ENCODE measurements at regions not wholly inside any gene's neighbourhood (a gene's known extent, or its start where the extent isn't known, plus 50 kb on each side); places are given as distances from the start of the nearest gene placed in this dataset.

DNA sequence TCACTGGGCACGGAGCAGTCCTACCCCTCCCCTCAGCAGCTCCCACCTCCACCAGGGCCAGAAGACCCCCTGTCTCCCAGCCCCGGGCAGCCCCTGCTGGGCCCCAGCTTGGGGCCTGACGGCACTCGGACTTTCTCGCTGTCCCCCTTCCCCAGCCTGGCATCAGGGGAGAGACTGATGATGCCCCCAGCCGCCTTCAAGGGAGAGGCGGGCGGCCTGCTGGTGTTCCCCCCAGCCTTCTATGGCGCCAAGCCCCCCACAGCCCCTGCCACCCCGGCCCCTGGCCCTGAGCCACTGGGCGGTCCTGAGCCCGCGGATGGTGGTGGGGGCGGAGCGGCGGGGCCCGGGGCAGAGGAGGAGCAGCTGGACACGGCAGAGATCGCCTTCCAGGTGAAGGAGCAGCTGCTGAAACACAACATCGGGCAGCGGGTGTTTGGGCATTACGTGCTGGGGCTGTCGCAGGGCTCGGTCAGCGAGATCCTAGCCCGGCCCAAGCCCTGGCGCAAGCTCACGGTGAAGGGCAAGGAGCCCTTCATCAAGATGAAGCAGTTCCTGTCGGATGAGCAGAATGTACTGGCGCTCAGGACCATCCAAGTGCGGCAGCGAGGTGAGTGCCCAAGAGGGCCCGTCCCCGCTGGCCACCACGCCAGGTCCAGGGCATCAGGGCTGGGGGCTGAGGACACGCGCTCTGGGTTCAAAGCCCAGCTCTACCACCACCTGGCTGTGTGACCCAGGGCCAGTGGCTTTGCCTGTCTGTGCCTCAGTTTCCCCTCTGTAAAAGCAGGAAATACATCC, 58.6 kb downstream of the PHETA1 start:
- no peak for FAIRE-seq
- Histone ChIP-seq H3K4me1 (no peaks in the 10 kb centered on the region), H3K4me3 (no peak overlapping the region), H3K4me2 (no peak overlapping the region), H3K27ac (no peak overlapping the region), H3K9me3 (peaks cover 26% of the 10 kb centered on the region)
- whole genome bisulfite sequencing (ENCODE audit: missing lambda C conversion rate), result 72% methylated on average over 14 of the region's 37 CpGs
- ChIA-PET POLR2A (no interaction called here), CTCF (interaction anchor here (0.7 to 18.2 kb wide), 4 partner anchors 9 to 879 kb away, joined by 3 to 170 read pairs (median 3); no protein-coding TSS in a partner anchor)
- TF ChIP-seq, protein P1, sequence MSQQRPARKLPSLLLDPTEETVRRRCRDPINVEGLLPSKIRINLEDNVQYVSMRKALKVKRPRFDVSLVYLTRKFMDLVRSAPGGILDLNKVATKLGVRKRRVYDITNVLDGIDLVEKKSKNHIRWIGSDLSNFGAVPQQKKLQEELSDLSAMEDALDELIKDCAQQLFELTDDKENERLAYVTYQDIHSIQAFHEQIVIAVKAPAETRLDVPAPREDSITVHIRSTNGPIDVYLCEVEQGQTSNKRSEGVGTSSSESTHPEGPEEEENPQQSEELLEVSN (IDR thresholded peaks at IDR 0.05; ENCODE audit: borderline replicate concordance, low read depth), result no peak
- TF ChIP-seq BCL3 (IDR thresholded peaks at IDR 0.05), result no peak
- DNase-seq (ENCODE audit: low read depth in 1 of 2, low spot score in 1 of 2), result no peak
- ATAC-seq, result no peak; a peak in 1 of 6 replicates

- no peak overlapping the region for H3K4me3 ChIP-seq
- peaks cover 33% of the 10 kb centered on the region for H3K9me3 ChIP-seq
- CTCF ChIA-PET, result interaction anchor here (0.7 to 18.2 kb wide), 4 partner anchors 9 to 878 kb away, joined by 3 to 170 read pairs (median 3); no protein-coding TSS in a partner anchor
- no peak for DNase-seq (ENCODE audit: low read depth in 1 of 2, low spot score in 1 of 2)
- H3K27ac ChIP-seq, result no peak overlapping the region
- ATAC-seq, result no peak
- no peak overlapping the region for H3K4me2 ChIP-seq
- POLR2A ChIA-PET, result no interaction called here
- 17% methylated on average over 3 of the region's 3 CpGs for WGBS (ENCODE audit: missing lambda C conversion rate)
- no peak for FAIRE-seq
- TF ChIP-seq HDAC2 (IDR thresholded peaks at IDR 0.05) (no peak), ELK1 (IDR thresholded peaks at IDR 0.05; ENCODE audit: low read depth, low read length) (no peak), BCL3 (IDR thresholded peaks at IDR 0.05) (no peak), USF2 (IDR thresholded peaks at IDR 0.05) (no peak), SMC3 (IDR thresholded peaks at IDR 0.05) (no peak), HEYL (CRISPR knock-in tag; IDR thresholded peaks at IDR 0.05) (no peak), CHD2 (IDR thresholded peaks at IDR 0.05; ENCODE audit: low read length, partially characterized antibody) (no peak), ZNF302 (CRISPR knock-in tag; IDR thresholded peaks at IDR 0.05) (no peak), EHMT2 (IDR thresholded peaks at IDR 0.05; ENCODE audit: low read depth) (no peak), MAZ (IDR thresholded peaks at IDR 0.05; ENCODE audit: borderline replicate concordance, low read depth, low read length) (no peak), HOXB5 (CRISPR knock-in tag; IDR thresholded peaks at IDR 0.05) (no peak), SREBF2 (IDR thresholded peaks at IDR 0.05) (no peak), RCOR1 (IDR thresholded peaks at IDR 0.05; ENCODE audit: low read depth, low read length) (no peak), PHF8 (IDR thresholded peaks at IDR 0.05; ENCODE audit: borderline replicate concordance, low read depth) (no peak)
- H3K4me1 ChIP-seq, result no peaks in the 10 kb centered on the region
These were observed 59.3 kb downstream of the PHETA1 start for GRCh38 chr12:111309584-111309983.

GRCh38 chr12:111308473-111308872, 60.4 kb downstream of the PHETA1 start:
- no peak overlapping the region for H3K4me3 ChIP-seq
- FAIRE-seq (no peak), DNase-seq (ENCODE audit: low read depth in 1 of 2, low spot score in 1 of 2) (no peak), ATAC-seq (no peak)
- no peaks in the 10 kb centered on the region for H3K4me1 ChIP-seq
- 48% methylated on average over 5 of the region's 7 CpGs for WGBS (ENCODE audit: missing lambda C conversion rate)
- H3K9me3 ChIP-seq, result peaks cover 44% of the 10 kb centered on the region
- no peak overlapping the region for H3K27ac ChIP-seq
- H3K4me2 ChIP-seq, result no peak overlapping the region
- TF ChIP-seq ZSCAN20 (CRISPR knock-in tag; IDR thresholded peaks at IDR 0.05) (no peak), JUN (IDR thresholded peaks at IDR 0.05) (no peak), RFX5 (IDR thresholded peaks at IDR 0.05) (no peak)
- ChIA-PET CTCF (interaction anchor here (0.7 to 18.2 kb wide), 4 partner anchors 8 to 421 kb away, joined by 3 to 170 read pairs (median 7); no protein-coding TSS in a partner anchor), POLR2A (no interaction called here)

Data from A549 (cell line).